ENCODE measurements at regions not wholly inside any gene's neighbourhood (a gene's known extent, or its start where the extent isn't known, plus 50 kb on each side); places are given as distances from the start of the nearest gene placed in this dataset.
"Not testable (repeated sequence)": the region's sequence is repeated elsewhere in the genome, so short reads cannot be mapped to it uniquely, and the experiment has no call there.

DNA sequence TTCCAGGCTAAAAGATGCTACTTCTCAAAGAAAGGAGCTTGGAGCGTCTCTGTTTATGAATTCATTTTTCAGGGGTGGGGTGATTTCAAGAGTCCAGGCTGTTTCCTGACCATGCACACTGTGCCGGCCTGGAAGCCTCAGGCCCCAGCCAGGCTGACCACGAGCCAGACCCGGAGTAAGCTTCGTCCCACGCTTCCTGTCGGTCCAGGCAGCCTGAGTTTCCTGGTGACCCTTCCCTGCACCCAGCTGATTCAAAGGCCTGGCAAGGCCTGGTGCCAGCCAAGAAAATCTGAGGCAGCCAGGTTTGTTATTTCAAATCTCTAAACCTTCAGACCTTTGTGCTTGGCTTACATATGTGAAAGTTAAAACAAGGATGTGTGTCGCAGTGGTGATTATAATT lies 62.1 kb upstream of the SMURF2 start:
- peak; percentile 42 to 61 (median 54) for DNase-seq

DNA sequence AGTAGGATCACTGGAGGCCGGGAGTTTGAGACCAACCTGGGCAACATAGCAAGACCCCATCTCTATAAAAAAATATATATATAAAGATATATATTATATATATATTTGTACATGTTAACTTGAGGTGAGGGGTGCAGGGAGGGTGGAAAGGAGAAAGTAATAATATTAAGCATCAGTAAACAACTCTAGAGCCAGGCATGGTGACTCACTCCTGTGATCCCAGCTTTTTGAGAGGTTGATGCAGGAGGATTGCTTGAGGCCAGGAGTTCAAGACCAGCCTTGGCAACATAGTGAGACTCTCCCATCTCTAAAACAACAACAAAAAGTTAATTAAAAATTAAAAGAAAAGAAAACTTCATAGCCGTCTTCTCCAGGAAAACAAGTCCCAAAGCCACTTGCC lies 61.7 kb upstream of the SMURF2 start:
- no peak for DNase-seq

DNA sequence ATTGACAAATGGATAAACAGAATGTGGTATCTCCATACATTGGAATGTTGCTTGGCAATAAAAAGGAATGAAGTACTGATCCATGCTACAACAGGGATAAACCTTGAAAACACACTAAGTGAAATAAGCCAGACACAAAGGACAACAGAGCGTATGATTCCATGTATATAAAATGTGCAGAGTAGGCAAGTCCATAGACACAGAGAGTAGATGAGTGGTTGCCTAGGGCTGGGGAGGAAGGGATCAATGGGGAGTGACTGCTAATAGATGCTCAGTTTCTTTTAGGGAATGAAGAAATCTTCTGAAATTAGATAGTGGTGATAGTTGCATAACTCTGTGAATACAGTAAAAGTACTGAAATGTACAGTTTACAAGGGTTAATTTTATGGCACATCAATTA lies 59.4 kb upstream of the SMURF2 start:
- DNase-seq, result not testable (repeated sequence)

DNA sequence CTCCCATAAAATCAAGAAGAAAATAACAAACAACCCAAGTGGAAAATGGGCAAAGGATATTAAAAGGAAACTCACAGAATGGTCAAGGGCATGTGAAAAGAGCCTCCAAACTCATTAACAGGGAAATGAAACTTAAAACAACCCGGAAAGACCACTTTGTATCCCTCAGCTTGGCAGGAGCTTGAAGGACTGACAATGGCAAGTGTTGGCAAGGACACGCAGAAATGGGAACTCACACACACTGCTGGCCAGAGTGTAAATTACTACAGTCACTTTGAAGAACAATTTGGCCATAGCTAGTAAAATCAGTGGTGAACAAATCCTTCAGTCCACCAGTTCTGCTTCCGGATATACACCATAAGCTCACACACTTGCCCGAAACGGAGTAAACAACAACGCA lies 58.1 kb upstream of the SMURF2 start:
- DNase-seq, result peak in 3 of 4 experiments; percentile 48 to 51 (median 50)

DNA sequence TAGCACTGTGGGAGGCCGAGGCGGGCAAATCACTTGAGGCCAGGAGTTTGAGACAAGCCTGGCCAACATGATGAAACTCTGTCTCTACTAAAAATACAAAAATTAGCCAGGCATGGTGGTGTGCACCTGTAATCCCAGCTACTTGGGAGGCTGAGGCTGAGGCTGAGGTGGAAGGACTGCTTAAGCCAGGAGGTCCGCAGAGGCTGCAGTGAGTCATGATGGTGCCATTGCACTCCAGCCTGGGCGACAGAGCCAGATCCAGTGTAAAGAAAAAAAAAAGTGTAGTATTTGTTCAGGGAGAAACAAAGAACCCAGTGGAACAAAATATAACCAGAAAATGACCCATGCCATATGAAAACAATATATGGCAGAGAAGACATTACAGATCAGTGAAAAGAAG lies 57.4 kb upstream of the SMURF2 start:
- DNase-seq, result not testable (repeated sequence)

DNA sequence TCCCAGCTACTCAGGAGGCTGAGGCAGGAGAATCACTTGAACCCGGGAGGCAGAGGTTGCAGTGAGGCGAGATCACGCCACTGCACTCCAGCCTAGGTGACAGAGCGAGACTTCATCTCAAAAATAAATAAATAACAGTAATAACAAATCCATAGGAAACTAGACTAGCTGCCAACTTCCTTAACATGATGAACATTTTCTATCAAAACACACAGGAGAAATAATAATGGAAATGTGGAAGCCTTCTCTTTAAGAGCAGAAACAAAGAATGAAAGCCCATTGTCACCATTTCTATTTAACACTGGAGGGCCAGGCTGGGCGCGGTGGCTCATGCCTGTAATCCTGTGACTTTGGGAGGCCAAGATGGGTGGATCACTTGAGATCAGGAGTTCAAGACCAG lies 56.7 kb upstream of the SMURF2 start:
- not testable (repeated sequence) for DNase-seq

DNA sequence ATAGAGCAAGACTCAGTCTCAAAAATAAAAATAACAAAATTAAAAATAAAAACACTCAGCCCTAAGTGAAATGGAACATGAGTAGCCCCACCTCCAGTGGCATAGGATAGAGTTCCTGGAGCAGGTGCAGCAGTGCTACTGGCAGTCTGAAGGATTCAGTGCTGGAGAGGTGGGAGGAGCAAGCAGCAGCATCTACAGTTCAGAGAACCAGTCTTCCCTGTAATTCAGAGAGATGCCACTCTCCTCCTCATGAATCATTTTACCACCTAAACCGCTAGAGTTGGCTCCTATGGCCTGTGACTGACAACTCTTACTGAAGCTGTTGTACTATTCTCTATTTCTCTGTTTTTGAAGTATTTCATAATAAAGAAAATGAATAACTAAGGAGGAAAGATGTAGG lies 56.0 kb upstream of the SMURF2 start:
- DNase-seq, result no peak

DNA sequence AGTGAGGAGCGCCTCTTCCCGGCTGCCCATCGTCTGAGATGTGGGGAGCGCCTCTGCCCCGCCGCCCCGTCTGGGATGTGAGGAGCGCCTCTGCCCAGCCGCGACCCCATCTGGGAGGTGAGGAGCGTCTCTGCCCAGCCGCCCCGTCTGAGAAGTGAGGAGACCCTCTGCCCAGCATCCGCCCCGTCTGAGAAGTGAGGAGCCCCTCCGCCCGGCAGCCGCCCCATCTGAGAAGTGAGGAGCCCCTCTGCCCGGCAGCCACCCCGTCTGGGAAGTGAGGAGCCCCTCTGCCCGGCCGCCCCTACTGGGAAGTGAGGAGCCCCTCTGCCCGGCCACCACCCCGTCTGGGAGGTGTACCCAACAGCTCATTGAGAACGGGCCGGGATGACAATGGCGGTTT lies 54.4 kb upstream of the SMURF2 start:
- DNase-seq, result not testable (repeated sequence)

DNA sequence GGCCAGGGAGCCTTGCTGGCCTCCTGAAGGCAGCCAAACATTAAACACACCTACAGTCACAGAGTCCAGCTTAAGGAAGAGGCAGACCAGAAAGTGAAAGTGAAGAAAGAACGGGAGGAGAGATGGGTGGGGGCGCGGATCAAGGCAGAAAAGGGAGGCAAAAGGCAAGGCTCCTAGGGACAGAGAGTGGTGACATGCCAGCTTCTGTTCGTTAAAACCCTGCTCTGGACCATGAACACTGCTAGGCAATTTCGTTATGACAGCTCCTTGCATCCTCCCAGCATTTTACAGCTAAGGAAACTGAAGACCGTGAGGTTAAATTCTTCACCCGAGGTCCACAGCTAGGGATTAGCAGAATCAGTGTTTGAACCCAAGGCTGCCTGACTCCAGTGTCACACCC lies 51.7 kb upstream of the SMURF2 start:
- peak in 1 of 4 experiments; percentile 17 for DNase-seq

DNA sequence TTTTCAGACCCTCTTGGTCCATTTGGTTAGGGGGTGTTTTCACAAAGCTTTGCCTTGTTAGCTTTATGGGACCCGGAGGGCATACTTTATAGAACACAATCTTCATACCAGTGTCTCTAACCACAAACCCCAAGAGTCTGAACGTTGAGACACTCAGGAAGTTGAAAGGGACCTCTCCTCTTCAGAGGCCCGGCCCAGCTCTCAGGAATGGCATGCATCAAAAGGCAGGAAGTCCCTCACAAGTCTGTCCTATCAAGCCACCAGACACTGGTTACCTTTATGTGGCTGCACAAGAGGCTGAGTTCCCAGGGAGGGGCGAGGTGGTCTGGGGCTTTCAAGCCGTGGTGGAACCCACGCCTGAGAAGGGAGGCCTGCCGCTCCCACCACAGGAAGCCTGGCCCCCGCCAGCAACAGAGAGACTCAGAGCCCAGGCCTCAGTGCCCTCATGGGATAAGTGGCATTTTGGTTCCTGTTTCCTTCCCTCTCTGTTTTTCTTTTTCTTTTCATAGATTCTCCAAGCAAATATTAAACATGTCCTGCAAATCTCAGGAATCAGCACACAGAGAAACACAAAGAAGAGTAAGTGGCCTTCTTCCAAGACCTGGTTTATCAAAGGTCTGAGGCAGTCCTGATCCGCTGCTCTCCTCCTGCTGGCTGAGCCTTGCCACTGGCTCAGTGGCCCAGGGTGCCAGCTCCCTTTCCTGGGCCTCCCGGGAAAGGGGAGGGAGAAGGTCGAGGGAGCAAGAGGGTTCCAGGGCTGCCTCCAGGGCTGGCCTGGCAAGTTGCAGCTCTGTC lies 50.6 kb upstream of the SMURF2 start:
- peak in 3 of 4 experiments; percentile 17 to 34 (median 30) for DNase-seq

Data from suppressor macrophage (primary cell).